ENCODE measurements at regions not wholly inside any gene's neighbourhood (a gene's known extent, or its start where the extent isn't known, plus 50 kb on each side); places are given as distances from the start of the nearest gene placed in this dataset.

- no peak for ATAC-seq
- TF ChIP-seq TOX (CRISPR knock-in tag; IDR thresholded peaks at IDR 0.05; ENCODE audit: borderline replicate concordance) (no peak), ESRRG (CRISPR knock-in tag; IDR thresholded peaks at IDR 0.05) (no peak), ARNTL (CRISPR knock-in tag; IDR thresholded peaks at IDR 0.05; ENCODE audit: borderline replicate concordance, low read depth) (no peak), ZNF8 (CRISPR knock-in tag; IDR thresholded peaks at IDR 0.05) (no peak), CSDC2 (CRISPR knock-in tag; IDR thresholded peaks at IDR 0.05) (no peak), ZFP3 (CRISPR knock-in tag; IDR thresholded peaks at IDR 0.05) (no peak), SNAI2 (CRISPR knock-in tag; IDR thresholded peaks at IDR 0.05) (no peak)
Observed at GRCh38 chr9:16987026-16987425, 116.6 kb upstream of the BNC2 start.

GRCh38 chr9:16986556-16986955, 116.1 kb upstream of the BNC2 start:
- no peak for TF ChIP-seq POU6F1 (CRISPR knock-in tag; IDR thresholded peaks at IDR 0.05; ENCODE audit: borderline replicate concordance, low read depth)
- no peak for TF ChIP-seq BACH2 (CRISPR knock-in tag; IDR thresholded peaks at IDR 0.05; ENCODE audit: borderline replicate concordance)
- no peak for TF ChIP-seq ARNTL (CRISPR knock-in tag; IDR thresholded peaks at IDR 0.05; ENCODE audit: borderline replicate concordance, low read depth)
- TF ChIP-seq PPARA (CRISPR knock-in tag; IDR thresholded peaks at IDR 0.05; ENCODE audit: borderline replicate concordance) = no peak
- TF ChIP-seq SNAI2 (CRISPR knock-in tag; IDR thresholded peaks at IDR 0.05) = no peak
- TF ChIP-seq CREB5 (CRISPR knock-in tag; IDR thresholded peaks at IDR 0.05; ENCODE audit: low read depth) = no peak
- ATAC-seq = no peak

GRCh38 chr9:16985559-16986348, 115.3 kb upstream of the BNC2 start:
- TF ChIP-seq BACH2 (CRISPR knock-in tag; IDR thresholded peaks at IDR 0.05; ENCODE audit: borderline replicate concordance) = no peak
- no peak for TF ChIP-seq ZNF8 (CRISPR knock-in tag; IDR thresholded peaks at IDR 0.05)
- TF ChIP-seq ESRRG (CRISPR knock-in tag; IDR thresholded peaks at IDR 0.05) = no peak
- TF ChIP-seq CSRNP3 (CRISPR knock-in tag; IDR thresholded peaks at IDR 0.05) = no peak
- no peak for TF ChIP-seq RARB (CRISPR knock-in tag; IDR thresholded peaks at IDR 0.05)
- no peak for TF ChIP-seq CSDC2 (CRISPR knock-in tag; IDR thresholded peaks at IDR 0.05)
- TF ChIP-seq CREB5 (CRISPR knock-in tag; IDR thresholded peaks at IDR 0.05; ENCODE audit: low read depth) = no peak
- TF ChIP-seq TSHZ2 (CRISPR knock-in tag; IDR thresholded peaks at IDR 0.05) = no peak
- no peak for TF ChIP-seq ZFP3 (CRISPR knock-in tag; IDR thresholded peaks at IDR 0.05)
- TF ChIP-seq POU6F1 (CRISPR knock-in tag; IDR thresholded peaks at IDR 0.05; ENCODE audit: borderline replicate concordance, low read depth) = no peak
- TF ChIP-seq ISL1 (CRISPR knock-in tag; IDR thresholded peaks at IDR 0.05) = no peak
- TF ChIP-seq PPARA (CRISPR knock-in tag; IDR thresholded peaks at IDR 0.05; ENCODE audit: borderline replicate concordance) = no peak
- no peak for TF ChIP-seq TOX (CRISPR knock-in tag; IDR thresholded peaks at IDR 0.05; ENCODE audit: borderline replicate concordance)
- TF ChIP-seq ZNF70 (CRISPR knock-in tag; IDR thresholded peaks at IDR 0.05) = no peak
- TF ChIP-seq ZNF565 (CRISPR knock-in tag; conservative IDR thresholded peaks at IDR 0.05; ENCODE audit: low read depth) = no peak
- TF ChIP-seq GLIS3 (CRISPR knock-in tag; IDR thresholded peaks at IDR 0.05) = no peak
- no peak for TF ChIP-seq ZFP30 (CRISPR knock-in tag; IDR thresholded peaks at IDR 0.05)
- no peak for TF ChIP-seq TCF4 (CRISPR knock-in tag; IDR thresholded peaks at IDR 0.05; ENCODE audit: borderline replicate concordance)
- ATAC-seq = no peak
